ENCODE measurements at regions not wholly inside any gene's neighbourhood (a gene's known extent, or its start where the extent isn't known, plus 50 kb on each side); places are given as distances from the start of the nearest gene placed in this dataset.

GRCh38 chr6:113350461-113350860 is 506.7 kb upstream of the MARCKS start:
- Histone ChIP-seq H3K18ac (ENCODE audit: low read depth in 1 of 2, low read length in 2 of 2) (peak overlapping the region in 1 of 2 experiments; percentile 45), H3K4me3 (ENCODE audit: insufficient read depth in 1 of 2, low read depth in 1 of 2, low read length in 2 of 2) (no peak overlapping the region), H2AK5ac (ENCODE audit: low read length, severe bottlenecking) (no peak overlapping the region), H4K91ac (ENCODE audit: low read length) (no peak overlapping the region), H2BK5ac (ENCODE audit: low read depth, low read length, poor library complexity, severe bottlenecking) (no peak overlapping the region), H3K4me2 (ENCODE audit: low read length, poor library complexity, severe bottlenecking) (no peak overlapping the region), H3K27ac (ENCODE audit: low read length, poor library complexity, severe bottlenecking) (no peak overlapping the region), H2BK12ac (ENCODE audit: low read length in 2 of 2) (no peak overlapping the region), H3K14ac (ENCODE audit: low read length in 2 of 2) (no peak overlapping the region), H2BK15ac (ENCODE audit: low read depth, poor library complexity, severe bottlenecking) (no peak overlapping the region), H4K8ac (ENCODE audit: low read length) (no peak overlapping the region), H3K36me3 (ENCODE audit: control insufficient read depth in 1 of 2, insufficient read depth in 2 of 2, low read depth in 1 of 2, low read length in 2 of 2) (no peaks in the 10 kb centered on the region), H3K4me1 (ENCODE audit: control insufficient read depth, insufficient read depth, low read depth, low read length) (peaks cover 4% of the 10 kb centered on the region), H2AFZ (ENCODE audit: low read depth, low read length) (no peak overlapping the region), H3K9me3 (ENCODE audit: control insufficient read depth, low read length) (no peaks in the 10 kb centered on the region), H2BK120ac (ENCODE audit: low read depth, low read length) (no peak overlapping the region), H3K23ac (ENCODE audit: low read length in 2 of 2) (no peak overlapping the region), H3K79me1 (replicated peaks; ENCODE audit: low read length, poor library complexity, severe bottlenecking) (no peaks in the 10 kb centered on the region), H3K4ac (ENCODE audit: low read depth in 1 of 2, low read length in 2 of 2) (no peak overlapping the region), H3K27me3 (ENCODE audit: control insufficient read depth in 1 of 2, insufficient read depth in 1 of 2, low read length in 2 of 2) (no peaks in the 10 kb centered on the region), H3K9ac (ENCODE audit: low read length) (peak overlapping the region; percentile 22)
- no peak for DNase-seq
- 0% methylated on average over 1 of the region's 1 CpG for WGBS

- no peak overlapping the region for H2BK120ac ChIP-seq (ENCODE audit: low read depth, low read length)
- no peak overlapping the region for H4K8ac ChIP-seq (ENCODE audit: low read length)
- no peak overlapping the region for H2BK15ac ChIP-seq (ENCODE audit: low read depth, poor library complexity, severe bottlenecking)
- peak overlapping the region; percentile 99 for H3K27ac ChIP-seq (ENCODE audit: low read length, poor library complexity, severe bottlenecking)
- no peak overlapping the region for H2AFZ ChIP-seq (ENCODE audit: low read depth, low read length)
- 38% methylated on average over 3 of the region's 4 CpGs for WGBS
- no peaks in the 10 kb centered on the region for H3K36me3 ChIP-seq (ENCODE audit: control insufficient read depth in 1 of 2, insufficient read depth in 2 of 2, low read depth in 1 of 2, low read length in 2 of 2)
- no peaks in the 10 kb centered on the region for H3K9me3 ChIP-seq (ENCODE audit: control insufficient read depth, low read length)
- peak; percentile 65 for DNase-seq
- H3K23ac ChIP-seq (ENCODE audit: low read length in 2 of 2) = no peak overlapping the region
- no peak overlapping the region for H2AK5ac ChIP-seq (ENCODE audit: low read length, severe bottlenecking)
- H3K4me3 ChIP-seq (ENCODE audit: insufficient read depth in 1 of 2, low read depth in 1 of 2, low read length in 2 of 2) = no peak overlapping the region
- peak overlapping the region in 1 of 2 experiments; percentile 95 for H3K18ac ChIP-seq (ENCODE audit: low read depth in 1 of 2, low read length in 2 of 2)
- peaks cover 4% of the 10 kb centered on the region for H3K4me1 ChIP-seq (ENCODE audit: control insufficient read depth, insufficient read depth, low read depth, low read length)
- H3K27me3 ChIP-seq (ENCODE audit: control insufficient read depth in 1 of 2, insufficient read depth in 1 of 2, low read length in 2 of 2) = no peaks in the 10 kb centered on the region
- H3K79me1 ChIP-seq (replicated peaks; ENCODE audit: low read length, poor library complexity, severe bottlenecking) = no peaks in the 10 kb centered on the region
- peak overlapping the region; percentile 69 for H3K9ac ChIP-seq (ENCODE audit: low read length)
- no peak overlapping the region for H2BK5ac ChIP-seq (ENCODE audit: low read depth, low read length, poor library complexity, severe bottlenecking)
- no peak overlapping the region for H3K4me2 ChIP-seq (ENCODE audit: low read length, poor library complexity, severe bottlenecking)
- H4K91ac ChIP-seq (ENCODE audit: low read length) = no peak overlapping the region
- H3K4ac ChIP-seq (ENCODE audit: low read depth in 1 of 2, low read length in 2 of 2) = peak overlapping the region in 1 of 2 experiments; percentile 74
- no peak overlapping the region for H2BK12ac ChIP-seq (ENCODE audit: low read length in 2 of 2)
- H3K14ac ChIP-seq (ENCODE audit: low read length in 2 of 2) = no peak overlapping the region
Observed at GRCh38 chr6:113351173-113351834, 505.8 kb upstream of the MARCKS start.

GRCh38 chr6:113352029-113352801 is 504.9 kb upstream of the MARCKS start:
- Histone ChIP-seq H2BK12ac (ENCODE audit: low read length in 2 of 2) (peak overlapping the region in 1 of 2 experiments; percentile 46), H3K27me3 (ENCODE audit: control insufficient read depth in 1 of 2, insufficient read depth in 1 of 2, low read length in 2 of 2) (no peaks in the 10 kb centered on the region), H3K4me3 (ENCODE audit: insufficient read depth in 1 of 2, low read depth in 1 of 2, low read length in 2 of 2) (peak overlapping the region in 1 of 2 experiments; percentile 28), H4K8ac (ENCODE audit: low read length) (no peak overlapping the region), H3K9ac (ENCODE audit: low read length) (peak overlapping the region; percentile 69), H3K27ac (ENCODE audit: low read length, poor library complexity, severe bottlenecking) (peak overlapping the region; percentile 99), H3K4ac (ENCODE audit: low read depth in 1 of 2, low read length in 2 of 2) (peak overlapping the region in 1 of 2 experiments; percentile 62), H3K4me2 (ENCODE audit: low read length, poor library complexity, severe bottlenecking) (no peak overlapping the region), H3K14ac (ENCODE audit: low read length in 2 of 2) (no peak overlapping the region), H3K36me3 (ENCODE audit: control insufficient read depth in 1 of 2, insufficient read depth in 2 of 2, low read depth in 1 of 2, low read length in 2 of 2) (no peaks in the 10 kb centered on the region), H3K79me1 (replicated peaks; ENCODE audit: low read length, poor library complexity, severe bottlenecking) (no peaks in the 10 kb centered on the region), H2AFZ (ENCODE audit: low read depth, low read length) (no peak overlapping the region), H3K23ac (ENCODE audit: low read length in 2 of 2) (no peak overlapping the region), H2BK120ac (ENCODE audit: low read depth, low read length) (peak overlapping the region; percentile 39), H2BK15ac (ENCODE audit: low read depth, poor library complexity, severe bottlenecking) (no peak overlapping the region), H3K4me1 (ENCODE audit: control insufficient read depth, insufficient read depth, low read depth, low read length) (peaks cover 4% of the 10 kb centered on the region), H3K18ac (ENCODE audit: low read depth in 1 of 2, low read length in 2 of 2) (peak overlapping the region; percentile 65 to 84), H2BK5ac (ENCODE audit: low read depth, low read length, poor library complexity, severe bottlenecking) (peak overlapping the region; percentile 97), H3K9me3 (ENCODE audit: control insufficient read depth, low read length) (no peaks in the 10 kb centered on the region), H4K91ac (ENCODE audit: low read length) (peak overlapping the region; percentile 82), H2AK5ac (ENCODE audit: low read length, severe bottlenecking) (peak overlapping the region; percentile 96)
- WGBS = 2% methylated on average over 3 of the region's 3 CpGs
- peak; percentile 78 for DNase-seq

GRCh38 chr6:113352831-113353230 is 504.3 kb upstream of the MARCKS start:
- H2BK12ac ChIP-seq (ENCODE audit: low read length in 2 of 2) = peak overlapping the region in 1 of 2 experiments; percentile 6
- H3K23ac ChIP-seq (ENCODE audit: low read length in 2 of 2) = no peak overlapping the region
- H3K4me2 ChIP-seq (ENCODE audit: low read length, poor library complexity, severe bottlenecking) = no peak overlapping the region
- no peak overlapping the region for H3K14ac ChIP-seq (ENCODE audit: low read length in 2 of 2)
- DNase-seq = no peak
- no peaks in the 10 kb centered on the region for H3K9me3 ChIP-seq (ENCODE audit: control insufficient read depth, low read length)
- H2BK5ac ChIP-seq (ENCODE audit: low read depth, low read length, poor library complexity, severe bottlenecking) = peak overlapping the region; percentile 0
- H3K36me3 ChIP-seq (ENCODE audit: control insufficient read depth in 1 of 2, insufficient read depth in 2 of 2, low read depth in 1 of 2, low read length in 2 of 2) = no peaks in the 10 kb centered on the region
- H2BK120ac ChIP-seq (ENCODE audit: low read depth, low read length) = peak overlapping the region; percentile 39
- no peak overlapping the region for H4K8ac ChIP-seq (ENCODE audit: low read length)
- H3K4me3 ChIP-seq (ENCODE audit: insufficient read depth in 1 of 2, low read depth in 1 of 2, low read length in 2 of 2) = no peak overlapping the region
- H2AK5ac ChIP-seq (ENCODE audit: low read length, severe bottlenecking) = peak overlapping the region; percentile 23
- peak overlapping the region in 1 of 2 experiments; percentile 11 for H3K4ac ChIP-seq (ENCODE audit: low read depth in 1 of 2, low read length in 2 of 2)
- no peak overlapping the region for H2AFZ ChIP-seq (ENCODE audit: low read depth, low read length)
- H3K27ac ChIP-seq (ENCODE audit: low read length, poor library complexity, severe bottlenecking) = peak overlapping the region; percentile 99
- H3K18ac ChIP-seq (ENCODE audit: low read depth in 1 of 2, low read length in 2 of 2) = peak overlapping the region in 1 of 2 experiments; percentile 65
- H3K27me3 ChIP-seq (ENCODE audit: control insufficient read depth in 1 of 2, insufficient read depth in 1 of 2, low read length in 2 of 2) = no peaks in the 10 kb centered on the region
- H3K9ac ChIP-seq (ENCODE audit: low read length) = peak overlapping the region; percentile 57
- H2BK15ac ChIP-seq (ENCODE audit: low read depth, poor library complexity, severe bottlenecking) = no peak overlapping the region
- no peak overlapping the region for H4K91ac ChIP-seq (ENCODE audit: low read length)
- H3K79me1 ChIP-seq (replicated peaks; ENCODE audit: low read length, poor library complexity, severe bottlenecking) = no peaks in the 10 kb centered on the region
- 6% methylated on average over 2 of the region's 3 CpGs for WGBS
- peaks cover 4% of the 10 kb centered on the region for H3K4me1 ChIP-seq (ENCODE audit: control insufficient read depth, insufficient read depth, low read depth, low read length)

All from mesenchymal stem cell (in vitro differentiated cells and primary cell).